ENCODE measurements at regions not wholly inside any gene's neighbourhood (a gene's known extent, or its start where the extent isn't known, plus 50 kb on each side); places are given as distances from the start of the nearest gene placed in this dataset.

DNA sequence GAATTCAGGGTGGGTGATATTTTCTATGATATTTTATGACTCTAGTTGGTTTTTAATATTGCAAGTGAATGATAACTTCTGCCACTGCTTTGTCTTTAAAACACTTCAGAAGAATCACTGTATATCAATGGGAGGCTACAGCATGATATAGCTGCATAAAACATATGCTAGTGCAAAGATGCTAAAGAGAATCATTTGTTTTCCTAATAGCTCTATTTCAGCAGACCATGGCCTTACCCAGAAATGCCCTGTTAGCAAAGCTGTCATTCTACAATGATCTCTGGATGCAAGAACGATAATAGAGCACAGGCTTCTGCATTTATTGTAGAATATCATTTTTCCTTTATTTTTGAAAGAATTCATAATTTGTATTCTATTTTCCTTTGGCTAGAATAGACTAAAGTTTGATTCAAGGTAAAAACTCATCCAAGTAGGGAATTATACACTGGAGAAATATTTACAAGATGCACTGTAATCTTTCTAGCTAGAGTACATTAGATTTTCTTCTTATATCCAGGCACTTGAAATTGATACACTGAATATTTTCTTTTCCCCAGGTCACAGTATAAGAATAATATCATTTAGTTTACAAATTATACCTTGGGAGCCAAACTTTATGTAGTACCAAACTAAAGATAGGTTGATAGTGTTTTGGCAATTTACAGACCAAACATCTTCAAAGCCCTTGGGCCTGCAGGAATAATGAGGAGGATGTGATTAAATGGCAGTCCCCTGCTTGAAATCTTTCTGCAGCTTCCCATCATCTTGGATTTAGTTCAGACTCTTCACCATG lies 252.6 kb upstream of the LINC00305 start:
- TF ChIP-seq CTCF (IDR thresholded peaks at IDR 0.05) (no peak), POLR2A (IDR thresholded peaks at IDR 0.05) (no peak)

Measured in adrenal gland (tissue), 5 donors.